ENCODE measurements at regions not wholly inside any gene's neighbourhood (a gene's known extent, or its start where the extent isn't known, plus 50 kb on each side); places are given as distances from the start of the nearest gene placed in this dataset.

DNA sequence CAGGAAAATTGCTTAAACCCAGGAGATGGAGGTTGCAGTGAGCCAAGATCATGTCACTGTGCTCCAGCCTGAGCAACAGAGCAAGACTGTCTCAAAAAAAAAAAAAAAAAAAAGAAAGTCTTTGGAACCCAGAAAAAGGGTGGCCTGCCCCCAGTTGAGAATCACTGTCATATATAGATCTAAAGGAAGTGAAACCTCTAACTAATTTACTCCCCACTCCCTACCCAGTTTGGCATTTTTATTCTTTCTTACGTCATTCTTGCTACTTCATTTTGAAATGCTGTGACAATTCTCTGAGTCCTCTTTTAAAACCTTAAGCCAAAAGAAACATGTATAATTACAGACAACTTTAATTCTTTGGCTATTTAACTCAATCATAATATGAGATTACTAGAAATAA is 254.8 kb downstream of the CDC5L start:
- no peak for DNase-seq

DNA sequence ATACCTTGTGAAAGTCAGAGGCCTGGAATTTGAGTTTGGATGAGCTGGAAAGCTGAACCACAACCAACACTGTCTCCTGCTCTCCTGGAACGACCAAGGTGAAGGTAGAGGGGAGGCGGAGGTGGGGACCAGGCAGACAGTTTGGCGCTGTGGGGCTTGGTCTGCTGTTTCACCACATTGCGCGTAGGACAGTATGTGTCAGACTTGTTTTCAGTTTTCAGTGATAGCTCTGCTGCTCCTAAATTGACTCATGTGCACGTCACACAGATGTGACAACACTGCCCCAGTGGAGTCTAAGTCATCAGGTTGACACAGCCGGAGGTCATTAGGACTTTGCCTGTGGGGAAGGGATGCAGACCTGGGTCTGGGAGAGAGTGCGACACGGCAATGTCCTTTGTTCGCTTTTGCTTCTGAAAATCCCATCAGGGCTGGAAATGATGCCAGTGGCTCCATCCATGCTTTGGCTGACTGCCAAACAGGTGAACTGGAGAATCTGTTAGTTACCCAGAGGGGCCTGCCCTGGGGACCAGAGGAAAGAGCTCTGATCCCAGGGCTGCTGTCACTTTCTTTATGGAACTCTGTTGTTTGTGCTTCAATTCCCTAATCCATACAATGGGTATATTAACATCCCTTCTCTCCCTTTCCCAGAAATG is 255.5 kb downstream of the CDC5L start:
- DNase-seq = no peak

DNA sequence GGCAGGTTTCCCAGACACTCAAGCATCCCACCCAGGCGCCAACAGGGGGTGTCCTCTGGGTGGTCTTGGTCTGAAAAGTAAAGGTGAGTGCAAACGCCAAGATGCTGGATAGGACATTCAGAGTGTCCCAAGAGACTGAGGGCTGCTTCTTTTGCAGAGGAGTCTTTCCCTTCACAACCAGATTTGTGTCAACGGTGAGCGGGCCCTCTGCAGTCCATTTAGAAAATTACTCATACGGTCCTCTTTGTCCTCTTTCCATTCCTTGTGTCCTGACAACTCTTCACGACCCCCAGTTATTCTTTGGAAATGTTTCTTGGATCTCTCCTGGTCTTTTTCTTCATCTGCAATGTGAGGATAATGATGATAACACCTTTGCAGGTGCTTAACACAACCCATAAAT is 257.8 kb downstream of the CDC5L start:
- no peak for DNase-seq

DNA sequence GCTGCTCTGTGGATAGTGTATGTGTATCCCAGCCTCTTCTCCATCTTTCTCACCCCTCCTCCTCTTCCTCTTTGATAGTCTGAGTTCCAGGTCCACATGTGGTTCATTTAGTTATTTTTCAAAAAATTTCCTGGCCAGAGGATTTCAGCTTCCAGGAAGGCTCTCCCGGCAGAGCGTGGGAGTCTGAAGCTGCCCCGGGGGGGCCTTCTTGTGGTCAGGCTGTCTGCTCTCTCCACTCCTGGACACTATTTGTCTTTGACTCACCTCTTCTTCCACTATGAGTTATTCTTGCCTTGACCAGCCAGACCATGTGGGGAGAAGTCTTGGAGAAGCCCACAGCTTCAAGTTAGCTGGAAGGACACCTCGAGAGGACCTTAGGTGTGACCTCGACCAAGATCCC is 258.8 kb downstream of the CDC5L start:
- no peak for DNase-seq

DNA sequence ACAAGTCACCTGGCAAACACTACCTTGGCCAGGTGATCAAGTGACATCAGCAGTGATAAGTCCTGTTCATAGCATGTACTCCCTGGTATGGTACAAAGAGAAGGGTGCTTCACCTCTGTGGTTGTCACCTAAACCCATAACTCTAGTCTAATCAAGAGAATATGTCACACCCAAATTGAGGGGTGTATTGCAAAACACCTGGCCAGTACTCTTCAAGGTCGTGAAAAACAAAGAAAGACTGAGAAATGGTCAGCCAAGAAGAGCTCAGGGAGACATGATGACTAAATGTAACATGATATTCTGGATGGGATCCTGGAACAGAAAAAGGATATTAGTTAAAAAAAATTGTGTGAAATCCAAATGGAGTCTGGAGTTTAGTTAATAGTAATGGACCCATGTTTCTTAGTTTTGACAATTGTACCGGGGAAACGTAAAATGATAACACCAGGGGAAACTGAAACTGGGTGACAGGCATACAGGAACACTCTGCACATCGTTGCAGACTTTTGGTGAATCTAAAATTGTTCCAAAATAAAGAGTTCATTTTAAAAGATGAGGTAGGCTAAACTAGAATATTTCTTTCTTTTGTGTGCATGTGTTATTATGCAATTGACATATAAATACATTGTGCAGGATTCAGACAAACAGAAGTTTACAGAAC is 262.0 kb downstream of the CDC5L start:
- DNase-seq = no peak

- no peak for DNase-seq
Observed at GRCh38 chr6:44650495-44650894, 263.0 kb downstream of the CDC5L start.

GRCh38 chr6:44650947-44651346 is 263.4 kb downstream of the CDC5L start:
- DNase-seq = no peak

DNA sequence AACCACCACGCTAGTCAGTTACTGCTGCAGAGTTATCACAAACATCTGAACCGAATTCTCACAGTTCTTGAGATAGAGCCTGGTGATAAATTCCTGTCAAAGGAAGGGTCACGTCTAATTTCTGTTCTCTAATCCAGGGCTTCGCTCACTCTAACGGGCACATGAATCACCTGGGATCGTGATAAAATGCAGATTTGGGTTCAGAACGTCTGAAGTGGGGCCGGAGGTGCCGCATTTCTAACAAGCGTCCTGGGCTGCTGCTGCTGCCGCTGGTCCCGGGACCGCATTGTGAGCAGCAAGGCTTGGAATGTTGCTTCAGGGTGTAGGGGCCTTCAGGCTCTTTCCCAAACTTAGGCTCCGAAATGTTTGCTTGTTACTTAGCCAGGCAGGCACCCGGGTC is 264.1 kb downstream of the CDC5L start:
- no peak for DNase-seq

DNA sequence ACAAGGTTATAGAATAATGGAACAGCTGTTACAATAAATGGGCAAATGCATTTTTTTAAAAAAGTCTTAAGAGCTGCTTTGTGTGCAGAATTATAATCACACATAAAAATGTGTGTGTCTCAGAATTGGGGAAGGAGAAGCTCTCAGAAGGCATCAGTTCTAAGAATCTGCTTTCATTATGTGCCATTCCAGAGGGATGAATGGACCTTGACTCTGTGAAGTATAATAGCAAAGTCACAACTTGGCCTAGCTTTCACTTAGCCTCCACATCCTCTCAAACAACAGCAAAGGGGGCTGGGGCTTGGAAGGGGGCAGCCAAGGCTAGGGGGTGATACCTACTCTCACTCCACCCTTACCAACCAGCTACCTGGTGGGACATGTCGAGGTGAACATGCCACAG is 265.0 kb downstream of the CDC5L start:
- DNase-seq = no peak

GRCh38 chr6:44653091-44653490 is 265.6 kb downstream of the CDC5L start:
- no peak for DNase-seq

DNA sequence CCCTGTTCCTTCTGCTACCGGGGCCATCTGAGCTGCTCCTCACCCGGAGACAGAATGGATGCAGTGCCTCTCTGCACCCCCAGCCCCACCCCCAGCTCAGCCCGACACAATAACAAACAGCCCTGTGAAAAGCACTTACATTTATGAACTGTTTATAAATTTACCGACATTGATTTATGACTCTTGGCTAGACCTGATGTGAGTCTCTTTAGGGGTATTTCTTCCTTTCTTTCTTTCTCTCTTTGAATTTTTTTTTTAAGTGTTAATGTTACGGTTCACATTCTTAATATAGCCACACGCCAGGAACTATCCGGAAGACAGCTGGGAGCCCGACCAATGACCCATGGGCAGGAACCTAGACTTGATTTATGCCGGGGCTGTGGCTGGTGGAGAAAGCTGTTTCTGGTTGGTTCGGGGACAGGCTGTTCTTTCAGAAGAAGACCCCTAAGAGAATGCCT is 266.3 kb downstream of the CDC5L start:
- no peak for DNase-seq

DNA sequence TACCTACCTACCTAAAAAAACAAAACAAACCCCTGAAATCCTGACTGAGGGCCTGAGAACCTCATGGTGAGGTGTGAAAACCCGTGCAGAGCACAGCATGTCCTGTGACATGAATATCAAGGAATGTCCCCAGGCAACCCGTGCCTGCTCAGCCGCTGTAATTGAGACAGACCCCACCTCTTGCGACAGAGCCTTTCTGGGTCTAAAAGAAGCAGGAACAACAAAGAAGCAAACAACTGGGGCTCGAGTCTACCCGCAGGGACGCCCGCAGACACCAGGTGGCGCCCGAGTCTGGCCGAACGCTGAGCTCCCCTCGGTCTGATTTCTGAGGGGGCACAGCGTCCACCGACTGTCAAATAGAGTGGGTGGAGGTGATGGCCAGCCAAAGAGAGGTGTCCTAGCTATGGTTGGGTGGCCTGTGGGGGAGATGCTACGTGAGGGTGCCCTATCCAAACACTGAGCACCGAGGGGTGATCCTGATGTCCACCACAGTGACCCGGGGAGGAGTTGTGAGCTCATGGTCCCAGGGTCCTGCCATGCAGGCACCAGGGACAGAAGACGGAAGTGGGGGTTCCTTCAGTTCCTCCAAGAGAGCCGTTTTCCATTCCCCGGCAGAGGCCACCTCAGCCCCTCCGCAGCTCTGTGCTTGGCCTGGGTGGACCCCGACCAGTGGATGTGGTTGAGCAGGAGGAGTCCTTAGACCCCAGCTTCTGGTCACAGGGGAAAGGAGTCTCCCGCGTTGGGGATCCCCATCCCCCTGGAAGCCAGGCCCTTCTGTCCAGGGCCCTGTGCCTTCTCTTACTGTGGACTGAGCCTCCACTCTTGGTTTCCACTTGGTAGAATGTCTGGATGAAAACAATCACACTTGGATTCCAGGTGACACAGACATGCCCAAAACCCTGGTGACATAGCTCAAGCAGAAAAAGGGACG is 268.2 kb downstream of the CDC5L start:
- DNase-seq = peak; percentile 40 to 75 (median 62)

DNA sequence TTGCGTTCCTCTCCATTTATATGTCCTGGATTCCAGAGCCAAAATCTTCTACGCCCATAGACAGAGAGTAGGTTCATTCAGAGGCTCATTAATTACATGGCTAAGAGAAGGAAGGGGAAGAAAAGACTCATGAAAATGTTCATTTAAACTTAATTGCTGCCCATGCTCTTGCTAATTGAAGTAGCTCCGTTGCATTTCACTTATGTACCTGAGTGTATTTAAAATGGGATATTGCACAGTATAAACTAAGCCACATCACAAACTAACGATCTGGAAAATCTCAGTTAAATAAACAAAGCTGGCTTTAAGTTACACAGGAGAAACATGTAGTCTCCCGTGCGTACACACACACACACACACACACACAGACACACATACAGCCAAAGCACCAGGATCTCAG is 269.2 kb downstream of the CDC5L start:
- DNase-seq = no peak

GRCh38 chr6:44657206-44657819 is 269.8 kb downstream of the CDC5L start:
- DNase-seq = no peak

- DNase-seq = no peak
Observed at GRCh38 chr6:44658571-44658970, 271.1 kb downstream of the CDC5L start.

DNA sequence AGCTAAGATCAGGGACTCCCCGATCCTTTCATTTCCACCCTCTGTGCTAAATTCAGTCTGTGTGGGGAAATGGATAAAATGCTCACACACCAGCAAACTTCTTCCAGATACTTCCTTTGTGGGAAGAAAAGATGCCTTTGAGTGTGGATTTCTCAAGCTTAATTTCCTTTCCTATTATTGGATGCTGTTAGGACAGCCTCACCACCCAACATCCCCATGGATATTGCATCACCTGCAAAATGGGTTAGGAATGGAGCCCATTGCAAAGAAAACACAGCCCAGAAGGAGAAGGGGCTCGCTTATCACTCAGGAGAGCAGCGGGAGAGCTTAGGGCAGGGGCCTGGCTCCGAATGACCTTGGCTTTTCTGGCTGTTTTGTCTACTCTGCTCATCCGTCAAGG is 272.2 kb downstream of the CDC5L start:
- no peak for DNase-seq

DNA sequence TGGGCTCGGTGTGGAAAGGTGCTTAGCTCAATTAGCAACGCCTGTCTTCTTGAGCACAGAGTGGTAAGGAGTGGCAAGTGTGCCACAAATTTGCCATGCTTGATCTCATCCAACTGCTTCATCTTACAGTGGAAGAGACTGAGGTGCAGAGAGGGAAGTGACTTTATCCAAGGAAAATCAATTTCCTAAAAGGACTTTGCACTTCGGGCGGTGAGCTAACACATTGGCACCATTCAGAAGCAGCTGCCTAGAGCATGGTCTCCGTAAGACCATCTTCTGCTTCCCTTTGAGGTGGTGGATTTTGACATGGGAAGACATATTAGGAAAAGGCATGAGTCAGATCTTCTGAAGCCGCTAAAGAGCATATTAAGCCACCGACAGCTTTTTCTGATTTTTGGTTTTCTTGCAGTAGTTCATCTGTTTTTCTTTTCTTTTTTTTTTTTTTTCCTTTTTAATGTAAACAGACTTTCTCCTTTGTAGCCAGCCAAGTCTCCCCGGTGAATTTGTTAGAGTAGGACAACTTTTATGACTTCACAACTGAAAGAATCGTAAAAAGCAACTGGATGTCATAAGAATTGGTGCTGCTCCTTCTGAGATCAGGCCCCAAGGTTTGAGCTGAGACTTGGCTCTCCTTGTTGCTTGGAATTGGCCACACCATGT is 273.2 kb downstream of the CDC5L start:
- no peak for DNase-seq

DNA sequence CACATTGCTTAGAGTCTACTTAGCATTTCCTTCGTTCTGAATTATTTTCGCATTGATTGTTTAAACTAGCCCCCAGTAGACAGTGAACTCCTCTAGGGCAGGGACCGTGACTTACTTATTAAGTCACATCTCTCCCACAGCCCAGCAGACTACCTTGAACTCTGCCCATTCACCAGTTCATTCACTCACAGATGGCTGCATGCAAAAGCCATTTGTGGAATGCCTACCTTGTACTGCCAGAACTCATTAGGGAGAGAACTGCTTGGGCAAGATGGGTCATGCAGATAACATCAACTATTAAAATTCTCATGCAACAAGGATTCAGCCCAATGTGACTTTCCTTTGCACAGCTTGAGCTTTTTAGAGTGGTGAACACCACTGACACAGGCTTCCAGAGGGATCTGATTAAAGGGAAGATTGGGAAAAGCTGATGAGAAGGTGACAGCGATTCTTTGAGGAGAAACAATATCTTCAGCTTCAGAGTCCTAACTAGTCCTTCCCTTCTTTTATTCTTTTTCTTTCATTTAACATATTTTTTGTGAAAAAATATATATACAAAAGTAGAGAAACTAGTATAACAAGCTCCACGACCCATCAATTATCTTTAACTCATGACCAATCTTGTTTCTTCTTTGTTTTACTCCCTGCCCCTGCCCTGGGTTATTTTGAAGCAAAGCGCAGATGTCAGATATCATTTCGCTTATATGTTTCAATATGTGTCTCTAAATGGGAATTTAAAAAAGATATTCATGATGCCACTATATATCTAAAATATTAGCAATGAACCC is 273.9 kb downstream of the CDC5L start:
- DNase-seq = no peak

DNA sequence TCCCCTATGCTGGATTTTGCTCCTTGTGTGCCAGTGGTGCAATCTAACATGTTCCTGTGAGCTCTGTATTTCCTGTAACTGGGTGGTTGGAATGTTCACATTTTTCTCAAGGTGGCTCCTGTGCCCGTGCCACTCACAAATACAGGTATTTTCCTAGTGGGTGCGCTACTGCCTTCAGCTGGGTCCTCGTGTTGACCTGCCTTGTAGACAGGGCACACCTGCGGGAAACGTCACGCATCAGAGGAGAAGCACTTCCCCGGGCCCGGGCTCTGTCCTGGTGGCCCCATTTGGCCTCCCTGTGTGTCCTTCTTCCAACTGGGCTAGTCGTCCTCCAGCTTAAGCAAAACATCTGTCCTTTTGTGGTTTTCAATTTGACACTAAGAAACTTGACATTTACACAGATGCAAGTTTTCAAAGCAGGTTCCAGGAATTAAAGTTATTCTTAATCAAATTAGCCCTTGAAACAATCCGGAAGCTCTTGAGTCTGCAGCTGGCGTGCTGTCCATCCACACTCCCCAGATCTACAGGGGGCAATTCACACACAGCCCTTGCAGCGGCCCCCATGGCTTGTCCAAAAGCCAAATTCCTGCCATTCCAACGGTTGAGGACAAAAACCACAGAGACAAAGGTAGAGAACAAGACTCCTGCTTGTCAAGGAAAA is 275.1 kb downstream of the CDC5L start:
- no peak for DNase-seq

GRCh38 chr6:44663860-44664634 is 276.5 kb downstream of the CDC5L start:
- no peak for DNase-seq

DNA sequence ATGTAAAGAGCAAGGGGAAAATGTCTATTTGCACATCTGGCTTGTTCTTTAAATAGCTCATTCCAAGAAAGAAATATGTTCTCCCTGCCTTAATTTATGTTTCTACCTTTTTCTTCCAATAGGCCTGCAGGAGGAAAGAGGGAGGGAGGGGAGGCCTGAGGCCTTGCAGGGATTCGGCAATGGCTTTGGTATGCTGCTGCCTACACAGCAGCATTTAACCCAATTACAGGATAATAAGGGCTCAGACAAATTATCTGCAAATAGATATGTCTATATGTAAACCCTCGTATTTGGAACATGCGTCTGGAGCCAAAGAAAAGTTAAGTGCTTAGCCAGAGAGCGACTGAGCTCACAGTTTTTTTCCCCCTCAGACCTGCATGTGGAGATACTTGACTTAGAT is 277.2 kb downstream of the CDC5L start:
- no peak for DNase-seq

All from stimulated activated naive CD4-positive, alpha-beta T cell (primary cell).